Cardiac muscle cell (in vitro differentiated cells and primary cell): ENCODE measurements at regions not wholly inside any gene's neighbourhood (a gene's known extent, or its start where the extent isn't known, plus 50 kb on each side); places are given as distances from the start of the nearest gene placed in this dataset.

Experiments
- DNase-seq, 2 donors: peaks; one replicate each; pipeline versions ENCODE4 v3.0.0 to v3.0.0-alpha.2; 2010 to 2017; ENCODE audit warnings: low read depth in 1 of 2, low spot score in 1 of 2
- H3K27ac ChIP-seq: fragments of 200-600 bp; sonication (generic); 2 replicates; pipeline ENCODE4 v1.5.1; 2016
- H3K27me3 ChIP-seq: fragments of 200-600 bp; sonication (generic); 2 replicates; pipeline ENCODE4 v1.6.0; 2016; ENCODE audit warnings: control low read depth
- H3K36me3 ChIP-seq: fragments of 200-600 bp; sonication (generic); 2 replicates; pipeline ENCODE4 v1.5.1; 2016; ENCODE audit warnings: control low read depth
- H3K4me1 ChIP-seq: fragments of 200-600 bp; sonication (generic); 2 replicates; pipeline ENCODE4 v1.8.1; 2017; ENCODE audit warnings: low read depth, mild to moderate bottlenecking, mixed run types
- H3K4me3 ChIP-seq: fragments of 200-600 bp; sonication (generic); 2 replicates; pipeline ENCODE4 v1.5.1; 2016; ENCODE audit warnings: mild to moderate bottlenecking
- H3K9me3 ChIP-seq: fragments of 200-600 bp; sonication (generic); 2 replicates; pipeline ENCODE4 v1.5.1; 2017; ENCODE audit warnings: low read depth, mild to moderate bottlenecking, control low read depth
- CTCF ChIP-seq: IDR thresholded peaks from 2 replicates; pipeline ENCODE4 v1.5.1; 2012; ENCODE audit warnings: low read depth, mild to moderate bottlenecking, low read length

- Histone ChIP-seq H3K4me3 (no peak overlapping the region), H3K9me3 (no peaks in the 10 kb centered on the region), H3K36me3 (no peaks in the 10 kb centered on the region), H3K4me1 (peaks cover 17% of the 10 kb centered on the region), H3K27me3 (no peaks in the 10 kb centered on the region), H3K27ac (peak overlapping the region; percentile 73)
- DNase-seq: no peak
- TF ChIP-seq CTCF: no peak
Observed at GRCh38 chr4:111793433-111794091, 351.7 kb upstream of the FAM241A start.

GRCh38 chr4:111797455-111798163, 347.6 kb upstream of the FAM241A start:
- Histone ChIP-seq H3K4me3 (no peak overlapping the region), H3K27me3 (no peaks in the 10 kb centered on the region), H3K4me1 (peaks cover 17% of the 10 kb centered on the region), H3K9me3 (no peaks in the 10 kb centered on the region), H3K36me3 (no peaks in the 10 kb centered on the region), H3K27ac (no peak overlapping the region)
- no peak for TF ChIP-seq CTCF
- no peak for DNase-seq

- Histone ChIP-seq H3K4me1 (peaks cover 6% of the 10 kb centered on the region), H3K4me3 (no peak overlapping the region), H3K27ac (no peak overlapping the region), H3K27me3 (no peaks in the 10 kb centered on the region), H3K36me3 (no peaks in the 10 kb centered on the region), H3K9me3 (no peaks in the 10 kb centered on the region)
- no peak for TF ChIP-seq CTCF
- peak in 1 of 2 donors; percentile 37 for DNase-seq
Observed at GRCh38 chr4:111798840-111799239, 346.4 kb upstream of the FAM241A start.

- Histone ChIP-seq H3K4me1 (peaks cover 4% of the 10 kb centered on the region), H3K27ac (no peak overlapping the region), H3K4me3 (no peak overlapping the region), H3K9me3 (no peaks in the 10 kb centered on the region), H3K27me3 (no peaks in the 10 kb centered on the region), H3K36me3 (no peaks in the 10 kb centered on the region)
- no peak for DNase-seq
- TF ChIP-seq CTCF: no peak
Observed at GRCh38 chr4:111800551-111800950, 344.7 kb upstream of the FAM241A start.

- DNase-seq: peak in 1 of 2 donors; percentile 2
- H3K27me3 ChIP-seq: no peaks in the 10 kb centered on the region
- no peaks in the 10 kb centered on the region for H3K4me1 ChIP-seq
- no peak overlapping the region for H3K27ac ChIP-seq
- H3K36me3 ChIP-seq: no peaks in the 10 kb centered on the region
- H3K4me3 ChIP-seq: no peak overlapping the region
- H3K9me3 ChIP-seq: no peaks in the 10 kb centered on the region
- TF ChIP-seq CTCF: no peak
Observed at GRCh38 chr4:111802191-111802590, 343.1 kb upstream of the FAM241A start.
